K562 (cell line): ENCODE measurements at regions not wholly inside any gene's neighbourhood (a gene's known extent, or its start where the extent isn't known, plus 50 kb on each side); places are given as distances from the start of the nearest gene placed in this dataset.

ENCODE experiments used
- ATF1 ChIP-seq, 2 experiments: fragments of 450-650 bp in 1 of 2; IDR thresholded peaks; 2 replicates each; pipeline ENCODE4 v1.6.1; 2016; ENCODE audit warnings: missing compliant biosample characterization in 1 of 2, missing genetic modification characterization in 1 of 2
- CBFB ChIP-seq: sonication (generic); formaldehyde crosslinking; IDR thresholded peaks from 2 replicates; pipeline ENCODE4 v1.4.0; 2020; ENCODE audit warnings: mild to moderate bottlenecking, missing genetic modification reagents
- EP300 ChIP-seq: IDR thresholded peaks from 2 replicates; pipeline ENCODE4 v1.6.1; 2012; ENCODE audit warnings: low read length, improper control_type of control experiment
- IRF2 ChIP-seq: sonication (generic); formaldehyde crosslinking; IDR thresholded peaks from 2 replicates; pipeline ENCODE4 v1.8.1; 2022; ENCODE audit warnings: mild to moderate bottlenecking, missing genetic modification reagents
- LARP7 ChIP-seq: fragments of 450-650 bp; IDR thresholded peaks from 2 replicates; pipeline ENCODE4 v1.6.1; 2016
- MAX ChIP-seq: sonication (generic); formaldehyde crosslinking; IDR thresholded peaks from 2 replicates; pipeline ENCODE4 v1.9.0; 2022; ENCODE audit warnings: mild to moderate bottlenecking, missing genetic modification reagents
- MED1 ChIP-seq: sonication (generic); formaldehyde crosslinking; IDR thresholded peaks from 2 replicates; pipeline ENCODE4 v1.8.1; 2023; ENCODE audit warnings: missing genetic modification reagents, borderline replicate concordance
- MEF2D ChIP-seq: conservative IDR thresholded peaks from 2 replicates; pipeline ENCODE4 v1.6.1; 2016; ENCODE audit warnings: low read depth, missing genetic modification characterization, missing compliant biosample characterization
- MTA1 ChIP-seq: fragments of 450-650 bp; IDR thresholded peaks from 2 replicates; pipeline ENCODE4 v1.6.1; 2017; ENCODE audit warnings: borderline replicate concordance
- POLR3A ChIP-seq: IDR thresholded peaks from 2 replicates; pipeline ENCODE4 v1.6.1; 2011; ENCODE audit warnings: borderline replicate concordance, mild to moderate bottlenecking, moderate library complexity; ENCODE audit not compliant: insufficient read length, insufficient read depth; ENCODE audit errors: extremely low read depth
- SAFB ChIP-seq: fragments of 200-400 bp; formaldehyde crosslinking; IDR thresholded peaks from 2 replicates; pipeline ENCODE4 v1.6.1; 2017; ENCODE audit warnings: low read depth, low read length, borderline replicate concordance
- TCF7 ChIP-seq: sonication (generic); IDR thresholded peaks from 2 replicates; pipeline ENCODE4 v1.6.1; 2016; ENCODE audit warnings: antibody characterized with exemption, borderline replicate concordance
- YY1 ChIP-seq, 3 experiments: IDR thresholded peaks; 2 replicates each; pipeline ENCODE4 v1.6.1; 2011; ENCODE audit warnings: low read length in 2 of 3, mild to moderate bottlenecking in 2 of 3, moderate library complexity in 2 of 3, borderline replicate concordance in 1 of 3, control low read depth in 1 of 3, low read depth in 1 of 3; ENCODE audit not compliant: insufficient read depth in 3 of 3, insufficient replicate concordance in 2 of 3, control insufficient read depth in 1 of 3, insufficient read length in 1 of 3; ENCODE audit errors: extremely low read depth in 1 of 3

GRCh38 chr2:145741636-145742035 lies 1221.7 kb upstream of the ZEB2 start:
- TF ChIP-seq LARP7, result no peak
- TF ChIP-seq MED1 (CRISPR knock-in tag), result no peak
- no peak for TF ChIP-seq MEF2D
- no peak for TF ChIP-seq ATF1 (CRISPR knock-in tag; IDR thresholded peaks at IDR 0.05)
- no peak for TF ChIP-seq ATF1 (tag; IDR thresholded peaks at IDR 0.05)
- no peak for TF ChIP-seq POLR3A
- no peak for TF ChIP-seq EP300
- TF ChIP-seq MTA1, result no peak
- no peak for TF ChIP-seq CBFB (CRISPR knock-in tag)
- no peak for TF ChIP-seq SAFB
- TF ChIP-seq TCF7, result no peak
- no peak for TF ChIP-seq IRF2
- no peak for TF ChIP-seq MAX
- TF ChIP-seq YY1 (IDR thresholded peaks at IDR 0.05; ENCODE audit: borderline replicate concordance in 1 of 3, control insufficient read depth in 1 of 3, extremely low read depth in 1 of 3, insufficient read depth in 3 of 3, insufficient read length in 1 of 3, insufficient replicate concordance in 2 of 3, low read depth in 1 of 3, low read length in 2 of 3), result no peak
